ENCODE measurements at regions not wholly inside any gene's neighbourhood (a gene's known extent, or its start where the extent isn't known, plus 50 kb on each side); places are given as distances from the start of the nearest gene placed in this dataset.
A peak's percentile ranks its signal among the peaks of the same experiment; 100 is the strongest.
"Not testable (repeated sequence)": the region's sequence is repeated elsewhere in the genome, so short reads cannot be mapped to it uniquely, and the experiment has no call there.

DNA sequence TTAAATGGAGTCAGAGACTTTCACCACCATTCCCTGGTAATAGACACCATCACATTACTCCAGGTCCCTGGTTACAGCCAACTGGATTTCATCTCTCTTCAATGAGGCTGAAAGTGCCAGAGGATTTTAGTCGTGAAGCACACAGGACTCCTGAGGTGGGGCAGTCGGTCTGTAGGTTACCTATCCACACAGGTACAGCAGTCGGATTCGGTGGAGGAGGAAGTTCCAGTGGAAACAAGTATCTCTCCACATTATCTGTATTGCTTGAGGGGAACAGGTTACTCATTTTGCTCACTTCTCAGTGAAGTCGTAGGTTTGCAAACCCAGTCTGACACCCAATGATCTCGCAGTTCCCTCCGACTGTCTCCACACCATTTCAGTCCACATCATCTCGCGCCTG is 82.3 kb upstream of the TMEM45B start:
- peak; percentile 84 for DNase-seq

- DNase-seq = no peak
Measured at GRCh38 chr11:129733981-129734380, 81.7 kb upstream of the TMEM45B start.

GRCh38 chr11:129734654-129735053 is 81.0 kb upstream of the TMEM45B start:
- no peak for DNase-seq

- peak; percentile 18 for DNase-seq
Measured at GRCh38 chr11:129737831-129738230, 77.8 kb upstream of the TMEM45B start.

- DNase-seq = no peak
Measured at GRCh38 chr11:129738242-129738641, 77.4 kb upstream of the TMEM45B start.

DNA sequence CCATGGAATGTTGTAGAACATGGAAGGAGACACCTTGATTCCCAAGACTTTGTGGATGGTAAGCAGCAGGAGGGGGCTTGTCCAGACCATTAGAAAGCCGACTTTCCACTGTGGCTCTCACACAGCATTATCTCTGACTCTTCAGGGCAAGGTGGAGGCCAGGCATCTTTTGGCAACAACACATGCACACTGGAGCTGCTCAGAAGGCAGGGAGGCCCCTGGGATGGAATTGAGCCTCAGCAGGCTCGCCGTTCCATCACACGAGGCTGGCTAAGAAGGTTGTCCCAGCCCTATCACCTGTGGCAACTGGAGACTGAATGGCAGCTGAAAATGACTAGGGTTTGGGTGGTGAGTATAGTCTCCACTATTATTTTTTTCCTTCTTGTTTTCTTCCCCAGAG is 76.3 kb upstream of the TMEM45B start:
- DNase-seq = peak; percentile 81

GRCh38 chr11:129740125-129740719 is 75.4 kb upstream of the TMEM45B start:
- no peak for DNase-seq

GRCh38 chr11:129743112-129743815 is 72.4 kb upstream of the TMEM45B start:
- no peak for DNase-seq

- DNase-seq = no peak
Measured at GRCh38 chr11:129747071-129747470, 68.6 kb upstream of the TMEM45B start.

DNA sequence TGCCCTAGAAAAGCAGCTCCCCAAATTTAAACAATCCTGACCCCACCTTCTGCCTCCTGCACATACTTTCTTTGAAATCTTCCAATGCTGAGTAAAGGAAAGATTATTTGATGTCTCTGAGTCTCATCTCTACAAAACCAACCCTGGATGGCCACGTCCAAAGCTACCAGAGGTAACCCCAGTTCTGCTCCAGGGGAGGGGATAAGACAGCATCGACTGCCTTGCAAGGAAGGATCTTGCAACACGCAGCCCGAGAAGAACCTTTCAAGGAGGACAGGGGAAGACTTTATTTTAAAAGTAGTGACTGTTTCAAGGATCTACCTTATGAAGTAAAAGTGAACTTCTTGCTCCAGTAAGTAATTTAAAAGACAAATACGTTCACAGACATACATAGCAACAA is 66.5 kb upstream of the TMEM45B start:
- DNase-seq = no peak

DNA sequence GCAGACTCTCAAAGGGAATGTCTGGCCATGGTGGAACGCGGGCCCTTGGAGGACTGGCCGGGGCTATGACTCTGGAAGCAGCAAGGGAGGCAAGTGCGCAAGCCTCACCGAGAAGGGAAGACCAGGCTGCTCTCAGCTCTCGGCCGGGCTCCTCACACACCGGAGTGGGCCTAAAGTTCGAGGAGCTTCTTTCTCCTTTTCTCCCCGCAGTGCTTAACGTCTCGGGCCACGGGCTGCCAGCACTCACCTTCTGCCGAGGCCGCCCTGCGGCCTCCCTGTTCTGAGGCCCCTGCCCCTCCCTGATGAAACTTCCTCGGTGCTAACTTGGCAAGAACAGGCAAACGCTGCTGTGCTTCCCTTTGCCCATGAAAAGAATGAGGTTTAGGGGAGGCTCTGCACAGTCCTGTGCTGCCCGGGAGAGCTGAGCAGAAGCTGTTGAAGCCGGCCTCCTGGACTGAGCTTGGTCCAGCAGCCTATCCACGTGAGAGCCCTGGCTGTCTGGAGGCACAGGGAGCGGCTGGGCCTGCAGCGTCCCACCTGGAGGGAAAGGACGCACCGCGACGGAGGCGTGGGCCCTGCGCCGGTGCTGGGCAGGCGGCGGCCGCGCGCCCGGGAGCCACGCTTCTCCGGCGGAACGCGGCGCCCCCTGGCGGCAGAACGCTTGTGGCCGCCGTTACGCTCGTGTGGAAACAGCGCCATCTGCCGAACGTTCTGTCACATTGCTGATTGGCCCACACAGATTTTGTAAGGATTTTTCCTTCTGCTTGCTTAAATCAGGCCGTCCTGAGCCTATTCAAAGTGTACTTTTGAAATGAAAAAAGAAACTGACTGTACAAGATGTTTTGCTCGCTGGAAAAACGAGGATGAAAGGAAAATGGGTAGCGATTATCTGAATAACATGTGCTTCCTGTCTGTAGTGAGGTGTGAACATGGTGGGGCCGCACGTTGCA is 65.0 kb upstream of the TMEM45B start:
- DNase-seq = peak; percentile 72

- DNase-seq = no peak
Measured at GRCh38 chr11:129751511-129751910, 64.1 kb upstream of the TMEM45B start.

- not testable (repeated sequence) for DNase-seq
Measured at GRCh38 chr11:129763569-129763968, 52.1 kb upstream of the TMEM45B start.

DNA sequence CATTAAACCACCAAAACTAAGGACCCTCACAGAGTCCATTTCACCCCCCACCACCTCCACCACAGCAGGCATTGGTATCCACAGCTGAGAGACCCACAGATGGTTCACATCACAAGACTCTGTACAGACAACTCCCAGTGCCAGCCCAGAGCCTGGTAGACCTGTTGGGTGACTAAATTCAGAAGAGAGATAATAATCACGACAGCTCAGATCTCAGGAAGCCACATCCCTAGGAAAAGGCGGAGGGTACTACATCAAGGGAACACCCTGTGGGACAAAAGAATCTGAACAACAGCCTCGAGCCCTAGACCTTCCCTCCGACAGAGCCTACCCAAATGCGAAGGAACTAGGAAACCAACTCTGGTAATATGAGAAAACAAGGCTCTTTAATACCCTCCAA is 51.4 kb upstream of the TMEM45B start:
- DNase-seq = not testable (repeated sequence)

Measured in DMS79 treated with DMSO at 0.1 percent for 48 hours (cell line).